Neuronal stem cell (in vitro differentiated cells): ENCODE measurements at regions not wholly inside any gene's neighbourhood (a gene's known extent, or its start where the extent isn't known, plus 50 kb on each side); places are given as distances from the start of the nearest gene placed in this dataset.

Source experiments
- DNase-seq: peaks from one replicate; pipeline ENCODE4 v3.0.0-alpha.2; 2013; ENCODE audit warnings: low spot score
- H2AFZ ChIP-seq: one replicate; pipeline ENCODE4 v1.6.1; 2013; ENCODE audit warnings: mild to moderate bottlenecking, low read length, inconsistent platforms
- H2AK5ac ChIP-seq: 2 replicates; pipeline ENCODE4 v1.6.1; 2013; ENCODE audit warnings: low read depth, mild to moderate bottlenecking, inconsistent platforms, low read length, moderate library complexity, mixed read lengths
- H2BK120ac ChIP-seq: 2 replicates; pipeline ENCODE4 v1.6.1; 2013; ENCODE audit warnings: low read depth, mild to moderate bottlenecking, inconsistent platforms, low read length, moderate library complexity, mixed read lengths
- H2BK12ac ChIP-seq: one replicate; pipeline ENCODE4 v1.6.1; 2013; ENCODE audit warnings: low read length, inconsistent platforms
- H2BK15ac ChIP-seq: 2 replicates; pipeline ENCODE4 v1.6.1; 2013; ENCODE audit warnings: mild to moderate bottlenecking, low read length, inconsistent platforms, mixed read lengths
- H2BK5ac ChIP-seq: one replicate; pipeline ENCODE4 v1.6.1; 2013; ENCODE audit warnings: inconsistent platforms, mild to moderate bottlenecking, low read length, moderate library complexity
- H3K14ac ChIP-seq: one replicate; pipeline ENCODE4 v1.6.1; 2013; ENCODE audit warnings: low read length, inconsistent platforms
- H3K18ac ChIP-seq: 2 replicates; pipeline ENCODE4 v1.6.1; 2013; ENCODE audit warnings: low read length, inconsistent platforms
- H3K23ac ChIP-seq: 2 replicates; pipeline ENCODE4 v1.6.1; 2013; ENCODE audit warnings: low read depth, mild to moderate bottlenecking, mixed read lengths, low read length, inconsistent platforms; ENCODE audit not compliant: poor library complexity
- H3K27ac ChIP-seq: replicated peaks from 3 replicates; pipeline ENCODE4 v1.5.1; 2013; ENCODE audit warnings: low read length, inconsistent platforms
- H3K27me3 ChIP-seq, 3 experiments: 2 replicates each; pipeline ENCODE4 v1.6.1; 2013; ENCODE audit warnings: low read length in 3 of 3, mild to moderate bottlenecking in 2 of 3, inconsistent platforms in 1 of 3, low read depth in 1 of 3, mixed read lengths in 1 of 3, moderate library complexity in 1 of 3; ENCODE audit not compliant: control insufficient read depth in 3 of 3, insufficient read depth in 3 of 3
- H3K36me3 ChIP-seq, 2 donors: replicated peaks in 1 of 2; 2 replicates each; pipeline ENCODE4 v1.6.1; 2013; ENCODE audit warnings: low read length in 2 of 2; ENCODE audit not compliant: control insufficient read depth in 2 of 2, insufficient read depth in 2 of 2
- H3K4ac ChIP-seq: 2 replicates; pipeline ENCODE4 v1.6.1; 2013; ENCODE audit warnings: inconsistent platforms, mild to moderate bottlenecking, low read length, moderate library complexity
- H3K4me1 ChIP-seq, 2 donors: 1 replicate in 1 of 2; 2 replicates in 1 of 2; pipeline ENCODE4 v1.6.1; 2013; ENCODE audit warnings: low read length in 2 of 2, low read depth in 1 of 2; ENCODE audit not compliant: control insufficient read depth in 2 of 2, insufficient read depth in 1 of 2
- H3K4me2 ChIP-seq: one replicate; pipeline ENCODE4 v1.6.1; 2013; ENCODE audit warnings: mild to moderate bottlenecking, low read length, inconsistent platforms; ENCODE audit not compliant: insufficient read depth, poor library complexity, severe bottlenecking
- H3K4me3 ChIP-seq, 2 donors: 2 replicates each; pipeline ENCODE4 v1.5.1; 2013; ENCODE audit warnings: low read length in 2 of 2, mild to moderate bottlenecking in 2 of 2, inconsistent platforms in 1 of 2, moderate library complexity in 1 of 2
- H3K79me1 ChIP-seq: one replicate; pipeline ENCODE4 v1.6.1; 2013; ENCODE audit warnings: low read depth, mild to moderate bottlenecking, inconsistent platforms, low read length, moderate library complexity
- H3K9ac ChIP-seq: one replicate; pipeline ENCODE4 v1.6.1; 2013; ENCODE audit warnings: mild to moderate bottlenecking, low read depth, low read length, inconsistent platforms; ENCODE audit not compliant: poor library complexity
- H3K9me3 ChIP-seq, 2 donors: replicated peaks in 1 of 2; 2 replicates each; pipeline versions ENCODE3 to v1.6.1; 2013; ENCODE audit warnings: low read length in 2 of 2, mild to moderate bottlenecking in 2 of 2, inconsistent platforms in 1 of 2, low read depth in 1 of 2, mixed read lengths in 1 of 2, moderate library complexity in 1 of 2; ENCODE audit not compliant: control insufficient read depth in 2 of 2, insufficient read depth in 1 of 2
- H4K8ac ChIP-seq: one replicate; pipeline ENCODE4 v1.6.1; 2013; ENCODE audit warnings: low read depth, mild to moderate bottlenecking, inconsistent platforms, low read length, moderate library complexity
- H4K91ac ChIP-seq: one replicate; pipeline ENCODE4 v1.6.1; 2013; ENCODE audit warnings: low read length, low read depth, mild to moderate bottlenecking, inconsistent platforms; ENCODE audit not compliant: poor library complexity
- WGBS, 2 donors: extraction: QIAGEN DNeasy Blood & Tissue Kit; methylation state at CpG; one replicate each; pipeline ENCODE4 v1.1.7; 2013; ENCODE audit warnings: missing lambda C conversion rate in 2 of 2, mixed read lengths in 1 of 2; ENCODE audit not compliant: insufficient read length in 2 of 2, insufficient replicate concordance in 1 of 2; ENCODE audit errors: extremely low coverage in 2 of 2; 5-methylcytosine and 5-hydroxymethylcytosine counted together

DNA sequence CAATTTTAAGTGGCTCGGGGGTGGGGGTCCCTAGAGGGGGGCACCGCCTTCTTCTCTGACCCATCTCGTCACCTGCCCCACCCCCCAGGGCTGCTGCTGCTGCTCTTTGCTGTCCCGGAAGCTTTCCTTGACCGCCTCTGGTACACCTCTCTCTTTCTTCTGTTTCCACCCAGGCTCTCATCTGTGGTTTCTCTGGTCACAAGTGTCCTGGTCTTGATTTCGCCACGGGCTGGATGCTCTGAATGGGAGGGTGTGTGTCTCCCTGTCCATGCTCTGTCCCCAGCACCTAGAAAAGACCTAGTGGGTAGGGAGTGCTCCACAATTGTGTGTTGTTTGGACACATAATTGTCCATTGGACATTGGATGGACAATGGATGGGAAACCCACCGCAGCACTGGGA is 134.7 kb upstream of the CIBAR2 start:
- H3K4me1 ChIP-seq: peaks cover 14 to 30% of the 10 kb centered on the region in 2 donors
- no peak overlapping the region for H3K4ac ChIP-seq
- H4K91ac ChIP-seq: no peak overlapping the region
- peak overlapping the region; percentile 76 for H3K18ac ChIP-seq
- H3K9ac ChIP-seq: no peak overlapping the region
- H2BK120ac ChIP-seq: no peak overlapping the region
- no peak overlapping the region for H2AFZ ChIP-seq
- H2BK5ac ChIP-seq: peak overlapping the region; percentile 32
- H3K27me3 ChIP-seq: no peaks in the 10 kb centered on the region
- peak overlapping the region; percentile 86 for H2BK15ac ChIP-seq
- H2AK5ac ChIP-seq: peak overlapping the region; percentile 95
- H3K4me3 ChIP-seq: no peak overlapping the region
- H3K23ac ChIP-seq: no peak overlapping the region
- H3K36me3 ChIP-seq: no peaks in the 10 kb centered on the region
- no peak for DNase-seq
- WGBS, 2 donors: no CpG with 5 or more reads among the region's 8 CpGs
- no peak overlapping the region for H3K14ac ChIP-seq
- no peak overlapping the region for H4K8ac ChIP-seq
- no peak overlapping the region for H3K4me2 ChIP-seq
- H2BK12ac ChIP-seq: peak overlapping the region; percentile 87
- peaks cover 1% of the 10 kb centered on the region for H3K79me1 ChIP-seq
- no peaks in the 10 kb centered on the region for H3K9me3 ChIP-seq
- no peak overlapping the region for H3K27ac ChIP-seq

DNA sequence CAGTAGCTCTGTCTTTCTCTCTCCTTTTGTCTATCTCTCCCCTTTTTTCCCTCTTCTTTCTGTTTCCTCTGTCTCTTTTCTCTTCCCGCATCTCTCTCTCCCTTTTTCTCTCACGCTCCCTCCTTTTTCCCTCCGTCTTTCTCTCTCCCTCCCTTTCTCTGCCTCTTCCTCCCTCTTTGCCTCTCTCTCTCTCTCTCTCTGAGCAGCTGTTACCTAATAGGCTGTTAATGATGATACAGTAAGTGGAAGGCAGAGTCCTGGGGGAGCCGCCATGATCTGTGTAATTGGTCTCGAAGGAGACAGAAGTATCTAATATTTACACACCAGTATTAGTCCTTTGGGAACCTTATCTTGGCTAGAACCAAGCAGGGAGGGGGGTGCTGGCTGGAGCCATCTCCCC is 136.1 kb upstream of the CIBAR2 start:
- WGBS, 2 donors: 100% methylated on average over 3 of the region's 5 CpGs; no CpG with 5 or more reads in 1 of the 2 donors
- Histone ChIP-seq H3K9ac (no peak overlapping the region), H3K79me1 (peaks cover 1% of the 10 kb centered on the region), H2BK15ac (no peak overlapping the region), H3K14ac (no peak overlapping the region), H2BK5ac (no peak overlapping the region), H2BK12ac (no peak overlapping the region), H3K4me1 (peaks cover 14 to 32% of the 10 kb centered on the region in 2 donors), H3K27me3 (no peaks in the 10 kb centered on the region), H3K36me3 (no peaks in the 10 kb centered on the region), H2BK120ac (no peak overlapping the region), H3K9me3 (no peaks in the 10 kb centered on the region), H2AK5ac (peak overlapping the region; percentile 95), H4K8ac (no peak overlapping the region), H4K91ac (no peak overlapping the region), H2AFZ (no peak overlapping the region), H3K23ac (no peak overlapping the region), H3K27ac (no peak overlapping the region), H3K18ac (no peak overlapping the region), H3K4ac (no peak overlapping the region), H3K4me3 (no peak overlapping the region), H3K4me2 (no peak overlapping the region)
- no peak for DNase-seq

GRCh38 chr16:85248857-85249256 is 136.6 kb upstream of the CIBAR2 start:
- H3K4me2 ChIP-seq: no peak overlapping the region
- no peak overlapping the region for H3K23ac ChIP-seq
- DNase-seq: no peak
- whole genome bisulfite sequencing, 2 donors: no CpG with 5 or more reads among the region's 7 CpGs
- no peak overlapping the region for H2AFZ ChIP-seq
- H2AK5ac ChIP-seq: peak overlapping the region; percentile 53
- H2BK5ac ChIP-seq: no peak overlapping the region
- no peak overlapping the region for H2BK120ac ChIP-seq
- no peaks in the 10 kb centered on the region for H3K27me3 ChIP-seq
- H4K91ac ChIP-seq: no peak overlapping the region
- H3K36me3 ChIP-seq: no peaks in the 10 kb centered on the region
- no peak overlapping the region for H3K14ac ChIP-seq
- H3K79me1 ChIP-seq: peaks cover 1% of the 10 kb centered on the region
- peaks cover 14 to 32% of the 10 kb centered on the region in 2 donors for H3K4me1 ChIP-seq
- H3K4me3 ChIP-seq: no peak overlapping the region
- peak overlapping the region; percentile 59 for H2BK15ac ChIP-seq
- H3K18ac ChIP-seq: peak overlapping the region; percentile 59
- H3K9ac ChIP-seq: no peak overlapping the region
- H3K9me3 ChIP-seq: no peaks in the 10 kb centered on the region
- no peak overlapping the region for H3K4ac ChIP-seq
- no peak overlapping the region for H4K8ac ChIP-seq
- peak overlapping the region; percentile 49 for H2BK12ac ChIP-seq
- H3K27ac ChIP-seq: no peak overlapping the region

GRCh38 chr16:85249418-85250146 is 137.3 kb upstream of the CIBAR2 start:
- Histone ChIP-seq H2AFZ (no peak overlapping the region), H3K23ac (no peak overlapping the region), H3K36me3 (no peaks in the 10 kb centered on the region), H4K91ac (no peak overlapping the region), H4K8ac (no peak overlapping the region), H3K4ac (no peak overlapping the region), H3K9ac (peak overlapping the region; percentile 54), H3K79me1 (peaks cover 1% of the 10 kb centered on the region), H2BK120ac (no peak overlapping the region), H2AK5ac (peak overlapping the region; percentile 53), H3K27ac (no peak overlapping the region), H3K18ac (peak overlapping the region; percentile 81), H3K4me1 (peaks cover 14 to 32% of the 10 kb centered on the region in 2 donors), H3K4me2 (no peak overlapping the region), H3K14ac (no peak overlapping the region), H2BK5ac (peak overlapping the region; percentile 42), H2BK15ac (peak overlapping the region; percentile 79), H3K27me3 (no peaks in the 10 kb centered on the region), H2BK12ac (no peak overlapping the region), H3K4me3 (no peak overlapping the region), H3K9me3 (no peaks in the 10 kb centered on the region)
- WGBS, 2 donors: no CpG with 5 or more reads among the region's 31 CpGs
- DNase-seq: no peak
